ENCODE measurements at regions not wholly inside any gene's neighbourhood (a gene's known extent, or its start where the extent isn't known, plus 50 kb on each side); places are given as distances from the start of the nearest gene placed in this dataset.

- no peaks in the 10 kb centered on the region for H3K27me3 Mint-ChIP-seq
- H3K4me3 Mint-ChIP-seq, result no peak overlapping the region
- DNase-seq (no peak), ATAC-seq (replicated peaks) (no peak)
- H3K4me1 Mint-ChIP-seq (ENCODE audit: low read depth in 2 of 2), result no peaks in the 10 kb centered on the region
- no peaks in the 10 kb centered on the region for H3K36me3 Mint-ChIP-seq (ENCODE audit: insufficient read depth)
- peaks cover 4 to 7% of the 10 kb centered on the region in 2 donors for H3K9me3 Mint-ChIP-seq
- H3K27ac Mint-ChIP-seq, result no peak overlapping the region
Measured at GRCh38 chr20:10910535-10911178, 236.9 kb upstream of the JAG1 start.

- Mint-ChIP-seq H3K27ac (no peak overlapping the region), H3K9me3 (peaks cover 4 to 7% of the 10 kb centered on the region in 2 donors), H3K36me3 (ENCODE audit: insufficient read depth) (no peaks in the 10 kb centered on the region), H3K4me1 (ENCODE audit: low read depth in 2 of 2) (no peaks in the 10 kb centered on the region), H3K27me3 (no peaks in the 10 kb centered on the region), H3K4me3 (no peak overlapping the region)
- DNase-seq (no peak), ATAC-seq (replicated peaks) (no peak)
Measured at GRCh38 chr20:10911298-10911697, 237.5 kb upstream of the JAG1 start.

GRCh38 chr20:10915815-10916214 lies 242.0 kb upstream of the JAG1 start:
- no peak overlapping the region for H3K27ac Mint-ChIP-seq
- H3K27me3 Mint-ChIP-seq, result no peaks in the 10 kb centered on the region
- H3K4me1 Mint-ChIP-seq (ENCODE audit: low read depth in 2 of 2), result no peaks in the 10 kb centered on the region
- peaks cover 0 to 8% of the 10 kb centered on the region in 2 donors for H3K9me3 Mint-ChIP-seq
- ATAC-seq (replicated peaks) (no peak), DNase-seq (no peak)
- no peak overlapping the region for H3K4me3 Mint-ChIP-seq
- H3K36me3 Mint-ChIP-seq (ENCODE audit: insufficient read depth), result no peaks in the 10 kb centered on the region

- DNase-seq (no peak), ATAC-seq (replicated peaks) (no peak)
- Mint-ChIP-seq H3K9me3 (peaks cover 0 to 8% of the 10 kb centered on the region in 2 donors), H3K27me3 (no peaks in the 10 kb centered on the region), H3K36me3 (ENCODE audit: insufficient read depth) (no peaks in the 10 kb centered on the region), H3K27ac (no peak overlapping the region), H3K4me3 (no peak overlapping the region), H3K4me1 (ENCODE audit: low read depth in 2 of 2) (no peaks in the 10 kb centered on the region)
Measured at GRCh38 chr20:10916312-10916711, 242.5 kb upstream of the JAG1 start.

- Mint-ChIP-seq H3K4me1 (ENCODE audit: low read depth in 2 of 2) (no peaks in the 10 kb centered on the region), H3K4me3 (no peak overlapping the region), H3K36me3 (ENCODE audit: insufficient read depth) (no peaks in the 10 kb centered on the region), H3K9me3 (peaks cover 0 to 10% of the 10 kb centered on the region in 2 donors), H3K27ac (no peak overlapping the region), H3K27me3 (no peaks in the 10 kb centered on the region)
- ATAC-seq (replicated peaks) (no peak), DNase-seq (no peak)
Measured at GRCh38 chr20:10917826-10918225, 244.0 kb upstream of the JAG1 start.

- Mint-ChIP-seq H3K9me3 (peaks cover 0 to 9% of the 10 kb centered on the region in 2 donors), H3K4me1 (ENCODE audit: low read depth in 2 of 2) (no peaks in the 10 kb centered on the region), H3K27me3 (no peaks in the 10 kb centered on the region), H3K27ac (no peak overlapping the region), H3K36me3 (ENCODE audit: insufficient read depth) (no peaks in the 10 kb centered on the region), H3K4me3 (no peak overlapping the region)
- ATAC-seq (replicated peaks) (no peak), DNase-seq (no peak)
Measured at GRCh38 chr20:10919396-10920140, 245.8 kb upstream of the JAG1 start.

- Mint-ChIP-seq H3K4me3 (no peak overlapping the region), H3K36me3 (ENCODE audit: insufficient read depth) (no peaks in the 10 kb centered on the region), H3K27ac (no peak overlapping the region), H3K27me3 (no peaks in the 10 kb centered on the region), H3K4me1 (ENCODE audit: low read depth in 2 of 2) (no peaks in the 10 kb centered on the region), H3K9me3 (peaks cover 0 to 9% of the 10 kb centered on the region in 2 donors)
- ATAC-seq (replicated peaks) (no peak), DNase-seq (no peak)
Measured at GRCh38 chr20:10920396-10920795, 246.6 kb upstream of the JAG1 start.

GRCh38 chr20:10921491-10922010 lies 247.8 kb upstream of the JAG1 start:
- Mint-ChIP-seq H3K4me3 (no peak overlapping the region), H3K36me3 (ENCODE audit: insufficient read depth) (no peaks in the 10 kb centered on the region), H3K27me3 (no peaks in the 10 kb centered on the region), H3K9me3 (peaks cover 0 to 9% of the 10 kb centered on the region in 2 donors), H3K4me1 (ENCODE audit: low read depth in 2 of 2) (no peaks in the 10 kb centered on the region), H3K27ac (no peak overlapping the region)
- no peak for ATAC-seq (replicated peaks)
- DNase-seq, result no peak

GRCh38 chr20:10922506-10922905 lies 248.7 kb upstream of the JAG1 start:
- Mint-ChIP-seq H3K27ac (no peak overlapping the region), H3K9me3 (peaks cover 0 to 6% of the 10 kb centered on the region in 2 donors), H3K4me3 (no peak overlapping the region), H3K27me3 (no peaks in the 10 kb centered on the region), H3K4me1 (ENCODE audit: low read depth in 2 of 2) (no peaks in the 10 kb centered on the region), H3K36me3 (ENCODE audit: insufficient read depth) (no peaks in the 10 kb centered on the region)
- no peak for ATAC-seq (replicated peaks)
- no peak for DNase-seq

- DNase-seq (no peak), ATAC-seq (replicated peaks) (no peak)
- H3K4me3 Mint-ChIP-seq, result no peak overlapping the region
- H3K36me3 Mint-ChIP-seq (ENCODE audit: insufficient read depth), result no peaks in the 10 kb centered on the region
- no peaks in the 10 kb centered on the region for H3K4me1 Mint-ChIP-seq (ENCODE audit: low read depth in 2 of 2)
- H3K9me3 Mint-ChIP-seq, result peaks cover 0 to 6% of the 10 kb centered on the region in 2 donors
- no peaks in the 10 kb centered on the region for H3K27me3 Mint-ChIP-seq
- H3K27ac Mint-ChIP-seq, result no peak overlapping the region
Measured at GRCh38 chr20:10922941-10923340, 249.1 kb upstream of the JAG1 start.

- H3K27me3 Mint-ChIP-seq, result no peaks in the 10 kb centered on the region
- no peaks in the 10 kb centered on the region for H3K36me3 Mint-ChIP-seq (ENCODE audit: insufficient read depth)
- DNase-seq (no peak), ATAC-seq (replicated peaks) (no peak)
- no peaks in the 10 kb centered on the region for H3K4me1 Mint-ChIP-seq (ENCODE audit: low read depth in 2 of 2)
- no peak overlapping the region for H3K27ac Mint-ChIP-seq
- H3K4me3 Mint-ChIP-seq, result no peak overlapping the region
- peaks cover 0 to 2% of the 10 kb centered on the region in 2 donors for H3K9me3 Mint-ChIP-seq
Measured at GRCh38 chr20:10924644-10925201, 250.9 kb upstream of the JAG1 start.

- Mint-ChIP-seq H3K36me3 (ENCODE audit: insufficient read depth) (no peaks in the 10 kb centered on the region), H3K27ac (no peak overlapping the region), H3K4me3 (no peak overlapping the region), H3K9me3 (peaks cover 0 to 2% of the 10 kb centered on the region in 2 donors), H3K4me1 (ENCODE audit: low read depth in 2 of 2) (no peaks in the 10 kb centered on the region), H3K27me3 (no peaks in the 10 kb centered on the region)
- ATAC-seq (replicated peaks) (no peak), DNase-seq (no peak)
Measured at GRCh38 chr20:10925767-10926166, 252.0 kb upstream of the JAG1 start.

- Mint-ChIP-seq H3K27ac (no peak overlapping the region), H3K4me3 (no peak overlapping the region), H3K36me3 (ENCODE audit: insufficient read depth) (no peaks in the 10 kb centered on the region), H3K4me1 (ENCODE audit: low read depth in 2 of 2) (no peaks in the 10 kb centered on the region), H3K27me3 (no peaks in the 10 kb centered on the region), H3K9me3 (peaks cover 2 to 7% of the 10 kb centered on the region in 2 donors)
- no peak for ATAC-seq (replicated peaks)
- DNase-seq, result no peak
Measured at GRCh38 chr20:10927011-10927583, 253.3 kb upstream of the JAG1 start.

All from effector memory CD8-positive, alpha-beta T cell (primary cell).